ENCODE measurements at regions not wholly inside any gene's neighbourhood (a gene's known extent, or its start where the extent isn't known, plus 50 kb on each side); places are given as distances from the start of the nearest gene placed in this dataset.

DNA sequence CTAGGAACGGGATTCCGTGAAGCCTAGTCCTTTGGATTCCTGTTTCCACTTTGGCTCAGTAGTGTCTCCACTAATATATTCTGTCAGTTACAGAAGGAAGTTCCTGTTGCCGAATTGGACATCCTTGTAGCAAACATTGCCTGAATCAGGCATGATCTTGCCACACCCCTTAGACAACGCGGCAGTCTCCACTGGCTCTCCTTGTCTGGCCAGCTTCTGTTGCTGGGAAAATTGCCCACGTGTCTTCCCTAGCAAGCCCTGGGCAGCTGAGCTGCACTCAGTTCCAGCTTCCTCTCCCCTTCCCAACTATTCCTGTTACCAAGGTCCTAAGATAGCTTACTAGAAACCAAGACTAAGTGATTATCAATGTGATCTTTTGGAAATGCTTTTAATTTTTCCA, 316.6 kb upstream of the RIOK2 start:
- TF ChIP-seq, protein P1, sequence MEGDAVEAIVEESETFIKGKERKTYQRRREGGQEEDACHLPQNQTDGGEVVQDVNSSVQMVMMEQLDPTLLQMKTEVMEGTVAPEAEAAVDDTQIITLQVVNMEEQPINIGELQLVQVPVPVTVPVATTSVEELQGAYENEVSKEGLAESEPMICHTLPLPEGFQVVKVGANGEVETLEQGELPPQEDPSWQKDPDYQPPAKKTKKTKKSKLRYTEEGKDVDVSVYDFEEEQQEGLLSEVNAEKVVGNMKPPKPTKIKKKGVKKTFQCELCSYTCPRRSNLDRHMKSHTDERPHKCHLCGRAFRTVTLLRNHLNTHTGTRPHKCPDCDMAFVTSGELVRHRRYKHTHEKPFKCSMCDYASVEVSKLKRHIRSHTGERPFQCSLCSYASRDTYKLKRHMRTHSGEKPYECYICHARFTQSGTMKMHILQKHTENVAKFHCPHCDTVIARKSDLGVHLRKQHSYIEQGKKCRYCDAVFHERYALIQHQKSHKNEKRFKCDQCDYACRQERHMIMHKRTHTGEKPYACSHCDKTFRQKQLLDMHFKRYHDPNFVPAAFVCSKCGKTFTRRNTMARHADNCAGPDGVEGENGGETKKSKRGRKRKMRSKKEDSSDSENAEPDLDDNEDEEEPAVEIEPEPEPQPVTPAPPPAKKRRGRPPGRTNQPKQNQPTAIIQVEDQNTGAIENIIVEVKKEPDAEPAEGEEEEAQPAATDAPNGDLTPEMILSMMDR (conservative IDR thresholded peaks at IDR 0.05; ENCODE audit: low read depth, low read length) = no peak
- no peak for TF ChIP-seq POLR2A (IDR thresholded peaks at IDR 0.05; ENCODE audit: low read depth, low read length)
- TF ChIP-seq FOS (IDR thresholded peaks at IDR 0.05; ENCODE audit: low read depth, low read length) = no peak
- no peak for TF ChIP-seq BHLHE40 (IDR thresholded peaks at IDR 0.05; ENCODE audit: low read depth, low read length)
- TF ChIP-seq, protein P2, sequence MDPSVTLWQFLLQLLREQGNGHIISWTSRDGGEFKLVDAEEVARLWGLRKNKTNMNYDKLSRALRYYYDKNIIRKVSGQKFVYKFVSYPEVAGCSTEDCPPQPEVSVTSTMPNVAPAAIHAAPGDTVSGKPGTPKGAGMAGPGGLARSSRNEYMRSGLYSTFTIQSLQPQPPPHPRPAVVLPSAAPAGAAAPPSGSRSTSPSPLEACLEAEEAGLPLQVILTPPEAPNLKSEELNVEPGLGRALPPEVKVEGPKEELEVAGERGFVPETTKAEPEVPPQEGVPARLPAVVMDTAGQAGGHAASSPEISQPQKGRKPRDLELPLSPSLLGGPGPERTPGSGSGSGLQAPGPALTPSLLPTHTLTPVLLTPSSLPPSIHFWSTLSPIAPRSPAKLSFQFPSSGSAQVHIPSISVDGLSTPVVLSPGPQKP (IDR thresholded peaks at IDR 0.05; ENCODE audit: borderline replicate concordance, low read depth, low read length) = no peak
- TF ChIP-seq CHD1 (IDR thresholded peaks at IDR 0.05; ENCODE audit: low read depth, low read length) = no peak
- no peak for TF ChIP-seq CEBPB (IDR thresholded peaks at IDR 0.05; ENCODE audit: low read depth, low read length)
- TF ChIP-seq RCOR1 (IDR thresholded peaks at IDR 0.05; ENCODE audit: insufficient replicate concordance, low read length) = no peak
- no peak for TF ChIP-seq MAZ (IDR thresholded peaks at IDR 0.05; ENCODE audit: borderline replicate concordance, low read depth, low read length)
- no peak for TF ChIP-seq SMC3 (IDR thresholded peaks at IDR 0.05; ENCODE audit: low read depth, low read length)
